RWPE2 (cell line): ENCODE measurements at regions not wholly inside any gene's neighbourhood (a gene's known extent, or its start where the extent isn't known, plus 50 kb on each side); places are given as distances from the start of the nearest gene placed in this dataset.
A peak's percentile ranks its signal among the peaks of the same experiment; 100 is the strongest.

Source experiments
- ATAC-seq: fragments of 200-7000 bp; cut with Tn5 transposase; 3 replicates; pipeline ENCODE4 v1.9.1; 2021; ENCODE audit warnings: low read depth
- DNase-seq: peaks from one replicate; pipeline ENCODE4 v3.0.0-alpha.2; 2020; ENCODE audit warnings: low spot score
- H3K27ac ChIP-seq: fragments of 450-650 bp; 2 replicates; pipeline ENCODE4 v1.5.1; 2017; ENCODE audit warnings: mild to moderate bottlenecking; ENCODE audit not compliant: poor library complexity, severe bottlenecking
- H3K27me3 ChIP-seq: fragments of 250-450 bp; sonication (Bioruptor Pico); 2 replicates; pipeline ENCODE4 v1.5.1; 2021; ENCODE audit warnings: mild to moderate bottlenecking, moderate library complexity; ENCODE audit not compliant: insufficient read depth, poor library complexity, severe bottlenecking
- H3K36me3 ChIP-seq: fragments of 250-450 bp; sonication (Bioruptor Pico); 2 replicates; pipeline ENCODE4 v1.5.1; 2020; ENCODE audit warnings: low read depth, mild to moderate bottlenecking, moderate library complexity
- H3K4me1 ChIP-seq: fragments of 250-450 bp; sonication (Bioruptor Pico); 2 replicates; pipeline ENCODE4 v1.5.1; 2021; ENCODE audit warnings: mild to moderate bottlenecking, moderate library complexity; ENCODE audit not compliant: insufficient read depth, poor library complexity, severe bottlenecking
- H3K4me3 ChIP-seq: fragments of 250-450 bp; sonication (Bioruptor Pico); 2 replicates; pipeline ENCODE4 v1.5.1; 2021; ENCODE audit warnings: mild to moderate bottlenecking, moderate library complexity; ENCODE audit not compliant: severe bottlenecking
- H3K9me3 ChIP-seq: fragments of 250-450 bp; sonication (Bioruptor Pico); 2 replicates; pipeline ENCODE4 v1.5.1; 2021; ENCODE audit warnings: mild to moderate bottlenecking, moderate library complexity; ENCODE audit not compliant: severe bottlenecking
- CTCF ChIP-seq: fragments of 450-650 bp; IDR thresholded peaks from one replicate; pipeline ENCODE4 v1.5.1; 2017; ENCODE audit warnings: mild to moderate bottlenecking, moderate library complexity; ENCODE audit not compliant: poor library complexity, severe bottlenecking

DNA sequence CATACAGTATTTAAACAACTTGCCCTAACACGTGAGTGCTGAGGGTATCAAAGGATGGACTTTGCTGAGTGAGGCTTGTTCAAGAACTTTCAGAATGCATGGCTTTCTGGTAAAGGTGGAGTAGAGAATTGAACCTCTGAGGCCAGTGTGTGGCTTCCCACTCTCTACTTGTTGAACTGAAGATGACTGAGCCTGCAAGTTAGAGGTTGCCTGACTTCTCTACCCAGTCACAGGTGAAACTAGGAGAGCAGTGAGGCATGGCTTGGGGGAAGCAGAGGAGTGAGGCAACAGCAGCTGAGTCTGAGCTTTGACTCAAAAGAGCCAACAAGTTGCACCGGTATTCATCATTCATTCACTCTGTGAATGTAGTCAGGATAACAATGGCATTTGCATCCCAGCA is 256.4 kb upstream of the SESN3 start:
- H3K4me3 ChIP-seq, result no peak overlapping the region
- H3K27ac ChIP-seq, result no peak overlapping the region
- H3K4me1 ChIP-seq, result peaks cover 9% of the 10 kb centered on the region
- ATAC-seq (no peak), DNase-seq (no peak)
- H3K27me3 ChIP-seq, result no peaks in the 10 kb centered on the region
- TF ChIP-seq CTCF, result no peak
- H3K36me3 ChIP-seq, result no peaks in the 10 kb centered on the region
- H3K9me3 ChIP-seq, result no peaks in the 10 kb centered on the region

DNA sequence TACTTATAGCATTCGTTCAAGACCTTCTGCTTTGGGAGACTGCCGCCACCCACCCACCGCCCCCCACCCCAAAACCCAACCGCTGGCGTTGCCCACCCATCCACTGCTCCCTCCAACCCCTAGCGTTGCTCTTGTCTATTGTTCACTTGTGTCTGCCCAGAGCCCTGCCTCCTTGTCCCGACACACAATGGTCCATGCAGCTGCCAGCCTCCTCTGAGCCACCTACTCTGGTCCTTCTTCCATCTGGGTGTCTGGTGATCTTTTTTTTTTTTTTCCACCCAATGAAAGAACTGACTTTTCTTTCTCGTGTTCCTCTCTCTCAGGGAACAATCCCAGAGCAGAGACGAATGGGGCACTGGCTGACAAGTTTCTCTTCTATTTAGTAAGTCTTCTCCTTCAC is 256.0 kb upstream of the SESN3 start:
- no peak for TF ChIP-seq CTCF
- no peak overlapping the region for H3K4me3 ChIP-seq
- no peaks in the 10 kb centered on the region for H3K27me3 ChIP-seq
- DNase-seq, result no peak
- no peaks in the 10 kb centered on the region for H3K36me3 ChIP-seq
- no peaks in the 10 kb centered on the region for H3K9me3 ChIP-seq
- H3K27ac ChIP-seq, result no peak overlapping the region
- peaks cover 9% of the 10 kb centered on the region for H3K4me1 ChIP-seq
- no peak for ATAC-seq

DNA sequence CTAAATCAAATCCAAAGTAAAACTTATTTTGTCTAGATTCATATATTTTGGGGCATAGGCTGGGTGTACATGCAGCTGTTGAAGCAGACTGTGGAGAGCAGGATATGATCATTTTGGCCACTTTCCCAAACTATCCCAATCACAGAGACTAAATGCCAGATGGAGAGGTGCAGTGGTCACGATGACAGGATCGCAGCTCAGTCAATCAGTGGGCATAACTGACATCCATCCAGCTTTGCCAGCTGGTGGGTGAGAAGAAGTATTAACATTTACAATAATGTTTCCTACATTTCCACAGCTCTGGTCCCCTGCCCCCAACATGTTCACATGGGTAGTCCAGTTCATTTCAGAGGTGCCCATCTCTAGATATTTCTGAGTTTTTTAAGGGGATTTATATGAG is 255.5 kb upstream of the SESN3 start:
- Histone ChIP-seq H3K4me1 (peaks cover 9% of the 10 kb centered on the region), H3K27ac (no peak overlapping the region), H3K9me3 (no peaks in the 10 kb centered on the region), H3K4me3 (no peak overlapping the region), H3K27me3 (no peaks in the 10 kb centered on the region), H3K36me3 (no peaks in the 10 kb centered on the region)
- TF ChIP-seq CTCF, result no peak
- ATAC-seq (no peak), DNase-seq (no peak)

- no peak overlapping the region for H3K4me3 ChIP-seq
- no peaks in the 10 kb centered on the region for H3K36me3 ChIP-seq
- H3K9me3 ChIP-seq, result no peaks in the 10 kb centered on the region
- peak; percentile 73 for ATAC-seq
- no peak for DNase-seq
- H3K4me1 ChIP-seq, result peaks cover 9% of the 10 kb centered on the region
- H3K27me3 ChIP-seq, result no peaks in the 10 kb centered on the region
- peak overlapping the region; percentile 31 for H3K27ac ChIP-seq
- TF ChIP-seq CTCF, result no peak
These were observed 254.3 kb upstream of the SESN3 start for GRCh38 chr11:95485115-95485900.

DNA sequence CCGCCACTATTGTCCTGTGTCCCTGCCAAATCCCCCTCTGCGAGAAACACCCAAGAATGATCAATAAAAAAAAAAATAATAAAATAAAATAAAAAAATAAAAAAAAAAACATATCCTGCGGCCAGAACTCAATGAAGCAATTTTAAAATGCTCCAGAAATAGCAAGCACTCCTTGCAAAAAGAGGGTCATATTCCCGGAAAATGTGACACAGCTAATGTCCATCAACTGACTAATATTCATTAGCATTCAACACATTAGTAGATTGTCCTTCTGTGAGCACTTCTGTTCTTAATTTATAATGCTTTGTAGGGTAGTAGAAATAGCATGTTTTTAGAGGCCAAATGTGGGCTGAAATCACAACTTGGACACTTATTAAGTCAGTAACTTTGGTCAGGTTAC is 252.3 kb upstream of the SESN3 start:
- Histone ChIP-seq H3K27ac (no peak overlapping the region), H3K4me3 (no peak overlapping the region), H3K27me3 (no peaks in the 10 kb centered on the region), H3K9me3 (no peaks in the 10 kb centered on the region), H3K36me3 (no peaks in the 10 kb centered on the region), H3K4me1 (peaks cover 9% of the 10 kb centered on the region)
- DNase-seq (no peak), ATAC-seq (no peak)
- no peak for TF ChIP-seq CTCF
